Epidermal melanocyte (primary cell): ENCODE measurements at regions not wholly inside any gene's neighbourhood (a gene's known extent, or its start where the extent isn't known, plus 50 kb on each side); places are given as distances from the start of the nearest gene placed in this dataset.

Experiments
- DNase-seq: peaks from one replicate; pipeline ENCODE4 v3.0.0; 2011; ENCODE audit warnings: low spot score; ENCODE audit not compliant: insufficient read length

DNA sequence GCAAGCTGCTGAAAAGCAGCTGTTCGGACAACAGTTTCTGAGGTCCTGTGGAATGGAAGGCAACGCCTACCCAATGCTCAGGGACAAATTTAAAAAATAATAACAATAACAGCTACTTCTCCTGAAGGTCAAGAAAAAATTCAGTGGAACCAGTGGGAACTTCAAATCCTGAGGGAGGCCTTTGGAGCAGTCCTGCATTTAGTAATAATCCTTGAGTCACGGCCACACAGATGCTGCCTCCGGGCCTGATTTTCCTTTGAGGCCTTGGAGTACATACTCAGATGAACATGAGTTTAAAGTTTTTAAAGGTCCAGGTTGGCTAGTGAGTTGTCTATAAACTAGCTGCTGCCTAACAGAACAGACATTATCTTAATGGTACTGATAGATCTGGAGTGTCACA lies 268.0 kb downstream of the MSRB3 start:
- DNase-seq: no peak

DNA sequence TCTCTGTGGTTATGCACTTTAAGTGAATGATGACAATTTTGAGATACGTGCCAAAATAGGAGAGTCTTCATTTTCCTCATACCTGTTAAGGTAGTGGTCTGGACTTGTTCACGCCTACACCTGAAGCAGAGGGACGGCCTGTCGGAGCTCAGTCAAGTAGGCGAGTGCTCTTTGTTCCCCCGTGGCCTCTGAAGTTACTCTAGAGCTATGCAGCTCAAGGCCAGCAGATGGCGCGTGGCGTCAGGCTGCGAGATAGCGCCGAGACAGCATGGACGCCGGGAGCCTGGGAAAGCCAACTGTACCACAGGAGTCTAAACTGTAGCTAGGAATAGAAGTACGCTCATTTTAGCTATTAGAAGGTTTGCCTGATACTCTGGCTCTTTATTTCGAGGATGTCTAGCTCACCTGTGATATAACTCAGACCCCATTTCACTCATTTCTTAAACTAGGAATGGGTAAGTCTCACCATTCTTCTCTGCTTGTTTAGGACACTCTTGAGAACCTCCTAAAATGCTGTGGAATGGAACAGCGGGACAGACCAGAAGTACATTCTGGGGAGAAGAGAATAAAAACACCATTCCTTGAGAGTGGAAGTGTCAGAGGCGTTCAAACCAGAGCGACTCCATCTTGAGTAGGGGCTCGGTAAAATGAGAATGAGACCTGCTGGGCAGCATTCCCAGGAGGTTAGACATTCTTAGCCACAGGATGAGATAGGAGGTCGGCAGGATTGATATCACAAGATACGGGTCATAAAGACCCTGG lies 267.4 kb upstream of the HMGA2 start:
- peak; percentile 81 for DNase-seq

DNA sequence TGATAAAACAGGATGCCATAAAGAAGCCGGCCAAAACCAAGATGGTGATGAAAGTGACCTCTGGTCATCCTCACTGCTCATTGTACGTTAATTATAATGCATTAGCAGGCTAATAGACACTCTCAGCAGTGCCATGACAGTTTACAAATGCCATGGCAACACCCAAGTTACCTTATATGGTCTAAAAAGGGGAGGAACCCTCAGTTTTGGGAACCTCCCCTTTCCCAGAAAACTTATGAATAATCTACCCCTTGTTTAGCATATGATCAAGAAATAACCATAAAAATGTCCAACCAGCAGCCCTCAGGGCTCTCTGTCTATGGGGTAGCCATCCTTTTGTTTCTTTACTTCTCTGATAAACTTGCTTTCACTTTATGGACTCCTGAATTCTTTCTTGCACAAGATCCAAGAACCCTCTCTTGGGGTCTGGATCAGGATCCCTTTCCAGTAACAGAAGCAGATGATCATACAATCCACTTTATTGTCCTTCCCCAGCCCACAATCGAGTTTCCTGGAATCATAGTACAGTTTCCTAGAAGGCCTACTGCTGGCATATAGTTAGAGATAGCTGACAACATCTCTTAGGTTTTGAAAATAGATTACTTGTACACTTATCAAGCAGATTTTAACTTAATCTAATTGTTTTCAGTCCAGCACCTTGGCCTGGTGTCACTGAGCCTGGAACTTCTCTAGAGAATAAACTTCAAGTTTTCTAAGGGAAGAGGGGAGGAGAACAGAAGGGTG lies 266.7 kb upstream of the HMGA2 start:
- DNase-seq: no peak

DNA sequence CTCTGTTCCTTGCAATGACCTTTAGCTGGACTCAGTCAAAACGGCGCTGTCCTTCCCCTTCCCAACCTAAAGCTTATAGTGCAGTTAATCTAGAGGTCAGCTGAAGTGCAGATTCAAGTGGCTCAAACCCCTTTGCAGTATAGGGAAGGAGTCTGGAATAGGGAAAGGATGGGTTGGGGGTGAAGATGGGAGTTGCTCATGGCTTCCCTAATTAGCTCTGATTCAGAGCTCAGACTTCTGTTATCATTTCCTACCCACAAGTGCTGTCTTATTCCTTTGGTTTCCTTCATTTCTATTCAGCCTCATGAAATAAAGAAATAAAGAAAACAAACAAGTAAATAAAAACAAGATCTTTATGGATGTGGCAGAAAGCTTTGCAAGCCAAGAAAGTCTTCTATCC lies 264.0 kb upstream of the HMGA2 start:
- no peak for DNase-seq

DNA sequence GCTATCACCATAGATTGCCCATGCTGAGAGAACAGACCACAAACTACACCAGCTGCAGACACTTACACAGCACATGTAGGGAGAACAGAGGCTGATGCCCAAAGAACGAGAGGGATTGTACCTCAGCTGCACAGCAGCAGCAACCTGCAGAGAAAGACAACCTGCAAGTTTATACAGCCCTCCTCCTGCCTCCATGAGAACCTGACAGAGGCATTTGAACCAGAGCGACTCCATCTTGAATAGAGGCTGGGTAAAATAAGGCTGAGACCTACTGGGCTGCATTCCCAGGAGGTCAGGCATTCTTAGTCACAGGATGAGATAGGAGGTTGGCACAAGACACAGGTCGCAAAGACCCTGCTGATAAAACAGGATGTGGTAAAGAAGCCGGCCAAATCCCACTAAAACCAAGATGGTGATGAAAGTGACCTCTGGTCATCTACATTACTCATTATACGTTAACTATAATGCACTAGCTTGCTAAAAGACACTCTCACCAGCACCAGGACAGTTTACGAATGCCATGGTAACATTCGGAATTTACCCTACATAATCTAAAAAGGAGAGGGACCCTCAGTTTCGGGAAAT lies 262.4 kb upstream of the HMGA2 start:
- no peak for DNase-seq

DNA sequence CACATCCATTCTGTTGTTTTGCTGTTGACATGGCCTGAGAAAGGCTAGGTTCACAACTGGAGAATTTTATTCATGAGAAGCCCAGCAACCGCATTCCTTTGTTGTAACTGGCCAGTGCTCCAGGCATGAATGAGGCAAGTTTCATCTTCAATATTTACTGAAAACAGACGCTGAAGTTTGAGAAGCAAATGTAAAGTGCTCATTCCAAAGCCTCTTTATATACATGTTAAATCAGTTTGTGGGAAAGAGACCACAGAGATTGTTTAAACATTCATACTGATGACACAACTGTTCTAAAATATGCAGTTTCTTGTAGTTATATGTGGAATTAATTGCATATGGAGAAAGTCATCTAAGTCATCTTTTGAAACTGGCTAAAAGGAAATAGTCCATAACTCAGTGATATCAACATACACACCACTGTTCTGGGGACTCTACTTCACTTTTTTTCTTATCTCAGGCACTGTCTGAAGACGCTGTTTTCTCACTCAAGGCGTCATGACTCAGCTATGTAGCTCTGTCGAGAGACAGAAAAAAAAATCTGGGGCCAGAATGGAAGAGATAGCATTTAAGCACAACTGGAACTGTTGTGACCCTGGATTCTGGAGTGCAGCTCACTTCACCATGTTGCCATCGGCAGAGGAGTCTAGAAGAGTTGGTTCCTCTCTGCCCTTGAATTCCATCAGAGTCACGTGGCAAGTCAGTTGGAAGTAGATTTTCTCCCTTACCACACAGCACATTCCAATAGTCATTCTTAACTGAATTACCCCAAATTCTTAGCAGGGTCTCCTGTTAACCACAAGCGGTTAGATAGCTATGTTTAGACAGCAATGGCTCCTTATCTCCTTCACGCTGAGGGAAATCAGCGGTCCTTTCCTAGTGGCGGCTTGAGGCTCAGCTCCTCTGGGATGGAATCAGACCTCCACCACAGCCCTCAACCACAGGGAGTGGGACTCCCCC lies 258.4 kb upstream of the HMGA2 start:
- no peak for DNase-seq

DNA sequence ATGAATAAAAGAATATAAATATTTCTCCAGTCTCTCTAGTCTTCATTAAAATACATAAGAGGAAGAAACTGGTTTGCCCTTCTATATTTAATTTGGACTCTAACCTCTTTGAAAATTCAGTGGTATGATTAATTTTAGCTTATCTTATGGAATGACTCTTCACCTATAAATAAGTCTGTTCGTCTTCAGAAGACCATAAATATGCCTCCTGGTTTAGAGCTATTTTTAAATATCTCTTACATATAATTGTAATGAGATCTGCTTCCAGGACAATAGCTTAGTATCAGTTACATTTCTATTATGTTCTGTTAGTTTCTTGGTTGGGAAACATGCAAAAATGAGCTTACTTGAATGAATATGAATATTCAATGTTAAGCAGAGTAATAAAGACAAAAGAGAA lies 257.5 kb upstream of the HMGA2 start:
- no peak for DNase-seq

DNA sequence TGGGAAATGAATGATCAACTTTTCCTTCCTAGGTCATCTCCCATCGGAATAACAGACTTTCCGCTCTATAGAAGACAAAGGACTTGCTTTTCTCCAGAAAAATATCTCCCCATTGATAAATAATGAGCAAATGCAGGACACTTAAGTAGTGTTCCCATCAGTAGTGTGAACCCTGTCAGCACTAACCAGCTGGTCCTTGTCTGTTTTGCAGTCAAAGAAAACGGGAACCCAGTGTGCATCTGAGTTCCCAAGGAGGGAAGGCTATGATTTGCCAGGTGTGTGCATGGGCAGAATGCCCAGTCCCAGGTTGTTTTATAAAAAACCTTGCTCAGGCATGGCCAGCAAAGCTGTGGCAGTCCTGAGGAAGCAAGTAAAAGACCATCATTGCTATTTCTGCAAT lies 256.5 kb upstream of the HMGA2 start:
- DNase-seq: no peak

DNA sequence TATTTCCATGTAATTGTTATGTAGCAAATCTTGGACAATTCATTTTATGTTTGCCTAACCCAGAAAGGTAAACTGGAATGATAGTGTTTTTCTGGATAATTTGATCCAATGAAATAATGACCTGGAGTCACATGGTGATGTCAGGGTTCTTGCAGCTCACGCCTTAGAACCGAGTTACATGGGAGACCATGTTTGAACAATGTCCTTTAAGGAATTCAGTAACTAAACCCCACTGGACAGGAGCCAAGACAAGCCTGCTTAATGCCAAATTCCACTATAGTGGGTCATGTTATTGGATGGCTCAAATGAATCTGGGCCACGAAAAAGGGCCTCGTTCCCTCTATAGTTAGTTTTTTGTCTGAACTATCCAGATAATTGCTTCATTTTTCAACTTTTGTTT lies 255.8 kb upstream of the HMGA2 start:
- no peak for DNase-seq

DNA sequence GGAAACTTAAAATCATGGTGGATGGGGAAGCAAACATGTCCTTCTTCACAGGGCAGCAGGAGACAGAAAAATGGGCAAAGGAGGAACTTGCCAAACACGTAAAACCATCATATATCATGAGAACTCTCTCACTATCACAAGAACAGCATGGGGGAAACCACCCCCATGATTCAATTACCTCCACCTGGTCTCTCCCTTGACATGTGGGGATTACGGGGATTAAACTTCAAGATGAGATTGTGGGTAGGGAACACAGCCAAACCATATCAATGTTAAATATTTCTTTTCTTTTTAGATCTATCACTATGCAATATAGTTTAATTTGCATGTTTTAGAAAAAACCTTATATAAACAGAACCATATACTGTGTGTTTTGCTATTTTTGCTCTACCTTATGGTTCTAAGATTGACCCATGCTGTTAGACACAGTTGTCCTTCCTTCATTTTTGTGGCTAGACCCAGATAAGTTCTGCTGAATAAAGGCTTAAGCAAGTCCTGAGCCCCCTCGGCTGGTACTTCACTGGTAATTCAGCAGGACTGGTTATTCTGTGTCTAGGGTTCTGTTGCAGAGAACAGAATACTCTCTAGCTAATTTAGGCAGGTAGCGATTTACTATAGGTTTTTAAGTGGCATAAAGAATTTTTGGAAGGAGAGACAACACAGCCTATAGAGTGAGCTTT lies 253.7 kb upstream of the HMGA2 start:
- no peak for DNase-seq

DNA sequence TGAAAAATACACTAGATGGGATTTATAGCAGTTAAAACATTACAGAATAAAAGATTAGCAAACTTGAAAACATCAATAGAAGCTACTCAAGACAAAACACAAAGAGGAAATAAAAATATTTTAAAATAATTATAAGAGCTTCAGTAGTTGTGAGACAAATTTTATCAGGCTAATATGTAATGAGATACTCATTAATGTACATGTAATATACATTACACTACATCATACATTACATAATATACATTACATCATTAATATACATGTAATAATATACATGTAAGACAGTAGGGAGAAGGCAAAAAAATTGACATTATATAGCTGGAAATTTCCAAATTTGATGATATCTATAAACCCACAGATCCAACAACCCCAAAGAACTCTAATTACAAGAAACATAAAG lies 249.4 kb upstream of the HMGA2 start:
- DNase-seq: no peak

DNA sequence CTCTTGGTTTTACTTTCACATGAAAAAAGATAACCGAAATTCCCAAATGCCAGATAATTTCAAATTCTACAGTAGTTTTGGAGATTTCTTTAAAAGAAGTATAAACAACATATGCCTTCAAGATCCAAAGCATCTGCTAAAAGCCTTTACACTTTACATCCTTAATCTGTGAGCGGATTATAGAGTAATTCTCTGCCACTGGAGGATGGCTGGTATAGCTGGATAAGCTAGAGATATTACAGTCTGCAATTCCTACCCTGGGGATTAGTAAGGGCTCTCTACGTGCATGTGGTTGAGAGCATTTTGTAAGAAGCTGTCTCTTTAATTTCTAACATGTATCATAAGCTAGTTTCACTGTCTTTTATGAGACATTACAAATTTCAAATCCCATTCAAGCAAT lies 240.3 kb upstream of the HMGA2 start:
- DNase-seq: no peak

DNA sequence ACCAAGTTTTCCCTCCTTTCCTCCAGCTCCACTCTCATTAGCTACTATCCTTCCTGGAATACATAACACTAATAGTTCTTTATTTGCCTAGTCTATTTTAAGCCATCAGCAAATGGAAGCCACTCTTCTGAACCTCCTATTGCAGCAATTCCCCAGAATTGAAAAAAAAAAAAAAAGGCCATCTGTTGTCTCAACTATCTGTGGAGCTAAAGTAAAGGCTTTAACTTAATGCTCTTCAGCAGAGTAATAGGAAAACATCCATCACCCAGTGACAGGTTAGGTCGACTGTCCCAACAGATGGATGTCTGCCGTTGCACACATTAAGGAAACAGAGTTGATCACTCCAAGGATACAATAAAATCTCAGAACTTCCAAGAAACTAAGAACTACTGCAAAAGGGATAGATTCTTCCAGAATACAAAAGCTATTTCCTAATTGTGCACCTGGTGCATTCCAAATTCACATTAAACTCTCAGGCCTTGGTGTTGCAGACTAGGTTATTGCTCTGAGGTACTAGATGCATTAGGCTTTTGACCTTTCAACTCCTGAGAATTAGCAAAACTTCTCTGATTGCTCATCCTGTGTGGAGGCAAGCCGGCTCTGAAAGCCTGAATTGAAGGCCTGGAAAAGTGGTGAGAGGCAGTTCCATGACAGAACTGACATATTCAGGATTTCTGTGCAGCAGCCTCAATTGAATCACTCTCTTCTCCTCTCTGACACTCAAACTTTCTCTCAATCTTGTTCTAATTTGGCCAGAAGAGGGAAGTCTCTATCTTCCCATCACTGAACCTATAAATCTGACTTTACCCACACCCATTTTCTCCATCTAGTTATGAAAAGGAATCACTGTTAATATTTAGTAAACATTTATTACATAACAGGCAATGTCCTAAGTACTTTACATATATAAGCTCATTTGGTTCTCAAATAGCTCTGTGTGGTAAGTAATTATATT lies 238.4 kb upstream of the HMGA2 start:
- no peak for DNase-seq

DNA sequence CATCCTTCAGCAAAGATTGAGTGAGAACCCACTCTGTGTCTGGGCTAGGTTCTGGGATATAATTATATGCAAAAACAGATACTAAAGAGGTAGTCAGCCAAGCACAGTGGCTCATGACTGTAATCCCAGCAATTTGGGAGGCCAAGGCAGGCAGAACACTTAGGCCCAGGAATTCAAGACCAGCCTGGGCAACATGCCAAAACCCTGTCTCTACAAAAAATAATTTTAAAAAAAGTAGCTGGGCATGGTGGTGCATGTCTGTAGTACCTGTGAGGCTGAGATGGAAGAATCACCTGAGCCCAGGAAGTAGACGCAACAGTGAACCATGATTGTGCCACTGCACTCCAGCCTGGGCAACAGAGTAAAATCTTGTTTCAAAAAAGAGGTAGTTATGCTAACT lies 237.5 kb upstream of the HMGA2 start:
- no peak for DNase-seq

DNA sequence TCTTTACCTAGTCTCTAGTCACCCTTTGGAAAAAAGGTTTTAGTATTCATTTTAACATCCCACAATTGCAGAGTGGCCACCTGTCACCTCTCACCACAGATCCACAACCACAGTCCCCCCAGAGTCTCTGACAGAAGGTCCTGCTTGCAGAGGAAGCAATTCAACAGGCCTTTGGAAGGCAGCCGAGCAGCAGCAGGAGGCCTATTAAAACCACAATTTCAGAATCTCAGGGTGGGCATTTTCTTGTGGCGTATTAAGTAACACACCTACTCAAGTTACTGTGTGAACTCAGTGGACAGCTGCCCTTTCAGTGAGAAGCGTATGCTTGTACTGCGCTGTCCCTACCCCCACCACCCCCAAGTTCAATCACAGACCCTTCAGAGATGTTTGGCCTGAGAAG lies 234.0 kb upstream of the HMGA2 start:
- no peak for DNase-seq

DNA sequence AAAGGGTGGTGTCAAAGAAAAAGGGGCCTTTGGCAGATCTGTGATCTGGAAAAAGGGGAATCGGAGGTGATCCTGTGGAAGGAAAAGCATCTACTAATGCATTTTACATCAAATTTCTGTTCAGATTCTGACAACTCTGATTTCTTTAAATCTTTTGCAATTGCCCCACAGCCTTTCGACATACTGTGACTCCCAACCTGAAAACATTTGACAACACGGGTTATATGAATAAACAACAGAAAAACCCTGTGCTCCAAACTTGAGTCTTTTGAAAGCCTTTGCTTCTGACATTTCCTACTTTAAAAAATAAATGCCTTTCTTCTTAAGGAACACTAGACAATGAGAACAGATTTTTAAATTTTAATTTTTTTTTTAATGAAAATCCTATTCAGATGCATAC lies 231.9 kb upstream of the HMGA2 start:
- no peak for DNase-seq

DNA sequence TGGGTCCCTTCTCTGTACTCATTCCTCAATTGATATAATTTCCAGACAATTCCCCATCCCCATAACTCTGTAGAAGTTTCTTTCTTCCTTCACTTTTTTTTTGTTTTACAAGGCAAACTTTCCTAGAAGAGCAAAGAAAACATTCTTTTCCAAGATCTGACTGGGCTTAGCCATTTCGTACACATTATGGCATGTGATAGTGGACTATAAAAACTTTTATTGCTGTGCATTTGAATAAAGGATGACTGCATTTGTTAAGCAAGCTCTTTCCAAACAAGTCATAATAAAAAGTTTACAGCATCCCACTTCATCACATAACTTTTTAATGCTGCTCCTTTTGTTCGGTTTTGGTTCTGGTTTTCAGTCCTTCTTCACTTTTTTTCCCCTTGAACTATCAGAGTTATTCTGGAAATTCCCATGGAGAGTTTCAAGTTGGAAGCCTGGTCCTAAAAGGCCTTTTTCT lies 231.0 kb upstream of the HMGA2 start:
- no peak for DNase-seq

DNA sequence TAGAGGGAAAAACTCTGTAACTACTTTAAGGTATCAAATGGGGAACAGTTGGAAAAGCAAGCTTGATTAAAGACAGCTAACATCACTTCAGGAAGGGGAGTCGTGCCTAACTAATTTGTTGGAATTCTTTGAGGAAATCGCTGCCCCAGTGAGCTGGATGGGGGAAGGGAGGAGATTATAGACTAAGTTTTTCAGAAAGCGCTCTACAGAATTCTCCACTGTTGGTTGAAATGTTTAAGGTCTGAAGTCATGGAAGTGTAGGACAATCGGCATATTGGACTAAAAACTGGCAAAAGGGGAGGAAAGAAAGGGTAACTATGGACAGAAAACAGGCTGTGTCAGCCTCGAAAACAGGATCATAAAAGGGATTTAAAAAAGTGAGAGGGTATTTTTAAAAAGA lies 229.9 kb upstream of the HMGA2 start:
- DNase-seq: no peak

DNA sequence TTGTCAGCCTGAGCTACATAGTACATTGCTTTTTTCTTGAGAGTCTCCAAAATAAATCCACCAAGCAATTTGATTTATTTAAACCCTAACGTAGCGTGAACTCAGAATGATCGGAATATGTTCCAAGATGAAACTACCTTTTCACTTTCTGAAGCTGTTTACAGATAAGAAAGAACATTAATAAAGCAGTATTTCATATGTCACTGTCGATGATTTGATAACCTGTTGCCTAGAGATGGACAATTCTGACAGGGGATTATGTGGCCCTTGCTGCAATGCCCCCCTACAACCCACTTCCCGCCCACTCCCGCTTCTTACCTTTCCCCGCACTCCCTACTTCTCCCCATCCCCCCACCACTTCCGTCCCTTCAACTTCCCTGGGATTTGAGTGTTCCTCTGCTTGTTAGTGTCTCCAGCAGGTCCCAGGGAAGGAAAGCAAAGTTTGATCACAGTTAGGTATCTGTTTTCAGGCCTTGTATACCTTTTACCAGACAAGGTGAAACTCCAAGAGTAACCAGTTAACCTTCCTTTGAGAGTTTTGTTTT lies 229.2 kb upstream of the HMGA2 start:
- DNase-seq: no peak
